NCI-H1694 (cell line): ENCODE measurements at regions not wholly inside any gene's neighbourhood (a gene's known extent, or its start where the extent isn't known, plus 50 kb on each side); places are given as distances from the start of the nearest gene placed in this dataset.

Source experiments
- DNase-seq: peaks from one replicate; lab custom pipeline; 2025; lab: John Stamatoyannopoulos, UW

DNA sequence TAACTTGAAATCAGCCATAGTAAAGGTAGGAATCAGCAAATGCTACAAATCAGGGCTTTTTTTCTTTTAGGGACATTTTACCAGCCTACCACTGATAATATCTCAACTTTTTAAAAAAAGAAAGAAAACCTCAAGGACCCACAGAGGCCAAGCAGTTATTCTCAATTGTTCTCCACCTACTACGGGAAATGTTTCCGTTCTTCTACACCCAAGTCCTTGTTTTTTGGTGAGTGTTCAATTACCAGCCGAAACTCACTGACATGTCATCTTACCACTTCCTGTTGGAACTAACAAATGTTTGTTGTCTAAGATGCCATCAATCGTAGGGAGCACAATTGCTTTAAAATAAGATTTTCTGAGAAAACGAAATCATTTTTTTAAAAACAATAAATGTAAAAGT, 50.2 kb upstream of the CDK1 start:
- DNase-seq, result no peak

- DNase-seq, result no peak
Observed at GRCh38 chr10:60726257-60726656, 52.0 kb upstream of the CDK1 start.

GRCh38 chr10:60722623-60723022, 55.7 kb upstream of the CDK1 start:
- no peak for DNase-seq

GRCh38 chr10:60719721-60720120, 58.6 kb upstream of the CDK1 start:
- DNase-seq, result no peak

DNA sequence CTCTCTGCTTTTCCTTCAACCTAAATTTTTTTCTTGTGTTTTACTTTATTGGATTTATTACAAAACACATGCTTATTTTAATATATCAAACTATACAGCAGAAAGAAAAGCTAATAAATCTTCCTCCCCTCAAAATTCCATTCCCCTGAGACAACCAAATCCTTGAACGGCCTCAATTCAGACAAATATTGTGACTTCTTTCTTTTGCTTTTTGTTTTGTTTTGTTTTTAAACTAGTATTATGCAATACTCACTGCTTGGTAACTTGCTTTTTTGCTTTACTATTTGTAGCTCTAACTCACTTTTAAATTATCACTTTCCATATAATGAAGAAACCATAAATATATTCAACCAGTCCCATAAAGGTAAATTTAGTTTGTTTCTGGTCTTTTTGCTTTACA, 59.4 kb upstream of the CDK1 start:
- no peak for DNase-seq

DNA sequence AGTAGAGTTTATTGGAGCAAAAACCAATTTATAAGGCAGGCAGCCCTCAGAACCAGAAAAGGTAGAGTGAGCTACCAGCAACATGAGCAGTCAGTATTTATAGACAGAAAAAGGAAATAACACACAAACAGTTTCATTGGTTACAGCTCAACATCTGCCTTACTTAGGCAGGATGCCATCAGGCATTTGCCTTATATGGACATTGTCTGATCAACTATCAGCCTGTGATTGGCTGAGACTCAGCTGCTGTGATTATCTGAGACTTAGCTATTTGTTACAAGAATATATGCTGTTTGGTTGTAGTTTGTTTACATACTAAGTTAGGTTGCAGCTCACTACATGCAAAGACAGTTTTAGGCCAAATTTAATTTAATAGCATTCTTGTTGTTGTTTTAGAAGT, 60.4 kb upstream of the CDK1 start:
- no peak for DNase-seq

DNA sequence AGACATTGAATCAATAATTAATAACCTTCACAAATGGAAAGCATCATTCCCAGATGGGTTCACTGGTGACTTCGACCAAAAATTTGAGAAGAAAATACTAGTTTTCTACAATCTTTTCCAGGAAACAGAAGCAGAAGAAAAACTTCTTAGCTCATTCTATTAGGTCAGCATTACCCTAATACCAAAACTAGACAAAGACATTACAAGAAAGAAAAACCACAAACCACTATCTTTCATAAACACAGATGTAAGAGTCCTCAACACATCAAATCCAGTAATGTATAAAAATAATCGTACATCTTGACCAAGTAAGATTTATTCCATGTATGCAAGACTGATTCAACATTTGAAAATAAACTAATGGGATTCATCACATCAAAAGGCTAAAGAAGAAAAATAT, 64.0 kb upstream of the CDK1 start:
- DNase-seq, result no peak

- DNase-seq, result no peak
Observed at GRCh38 chr10:60711496-60711895, 66.8 kb upstream of the CDK1 start.

- no peak for DNase-seq
Observed at GRCh38 chr10:60710041-60710440, 68.2 kb upstream of the CDK1 start.

- no peak for DNase-seq
Observed at GRCh38 chr10:60708666-60709065, 69.6 kb upstream of the CDK1 start.

GRCh38 chr10:60707841-60708240, 70.4 kb upstream of the CDK1 start:
- DNase-seq, result no peak

DNA sequence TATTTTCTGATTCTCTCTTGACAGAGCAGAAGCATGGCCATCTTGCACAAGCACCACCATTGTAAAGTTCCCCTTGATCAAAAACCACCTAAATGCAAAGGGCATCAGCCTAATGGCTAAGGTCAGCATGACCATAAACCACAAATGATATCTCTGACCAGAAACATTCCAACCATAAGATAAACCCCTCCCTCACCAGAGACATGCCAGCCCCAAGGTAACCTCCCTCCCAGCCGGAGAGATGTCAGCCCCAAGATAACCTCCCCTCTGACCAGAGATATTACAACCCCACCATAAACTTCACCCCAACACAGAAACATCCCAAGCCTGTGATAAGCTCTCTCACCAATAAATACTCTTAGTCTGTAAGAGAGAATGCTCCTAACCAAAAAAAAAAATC, 72.1 kb upstream of the CDK1 start:
- no peak for DNase-seq

GRCh38 chr10:60705376-60705775, 72.9 kb upstream of the CDK1 start:
- no peak for DNase-seq

GRCh38 chr10:60704471-60704870, 73.8 kb upstream of the CDK1 start:
- no peak for DNase-seq

- no peak for DNase-seq
Observed at GRCh38 chr10:60703266-60704041, 74.8 kb upstream of the CDK1 start.

GRCh38 chr10:60687679-60688078, 90.6 kb upstream of the CDK1 start:
- no peak for DNase-seq

- no peak for DNase-seq
Observed at GRCh38 chr10:60684091-60684490, 94.2 kb upstream of the CDK1 start.

DNA sequence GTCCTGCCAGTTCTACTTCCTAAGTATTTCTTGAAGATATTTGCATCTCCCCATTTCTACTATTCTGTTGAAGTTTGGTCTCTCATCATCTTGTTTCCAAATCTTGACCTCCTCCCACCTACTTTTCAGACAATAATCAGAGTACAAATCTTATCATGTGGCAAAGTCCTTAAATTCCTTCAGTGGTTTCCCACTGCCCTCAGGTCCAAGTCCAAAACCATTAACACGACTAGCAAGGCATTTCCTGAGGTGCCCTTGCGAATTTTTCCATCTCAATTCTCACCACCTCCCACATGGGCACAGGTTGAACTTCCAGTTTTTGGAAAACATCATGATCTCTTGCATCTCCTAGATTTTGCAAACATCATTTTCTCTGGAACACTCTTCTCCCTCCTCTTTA, 97.2 kb upstream of the CDK1 start:
- no peak for DNase-seq

- no peak for DNase-seq
Observed at GRCh38 chr10:60679388-60679990, 98.8 kb upstream of the CDK1 start.

DNA sequence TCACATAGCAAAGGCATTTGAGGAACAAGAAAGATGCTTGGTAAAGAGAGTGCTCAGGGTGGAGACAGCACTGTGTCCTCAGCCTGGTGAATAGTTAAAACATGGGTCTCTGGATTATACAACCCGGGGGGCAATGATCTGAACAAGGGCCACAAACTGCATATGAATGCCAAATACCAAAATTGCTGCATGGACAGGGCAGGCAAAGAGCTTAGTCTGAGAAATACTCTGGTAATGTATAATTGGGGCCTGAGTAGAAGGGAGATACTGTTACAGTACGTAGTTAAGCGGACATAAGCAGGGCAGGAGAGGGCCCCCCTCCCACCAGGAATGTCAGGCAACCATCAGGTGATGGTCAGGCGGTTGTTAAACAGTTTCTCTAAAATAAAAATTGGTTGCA, 99.3 kb upstream of the CDK1 start:
- DNase-seq, result no peak

- DNase-seq, result no peak
Observed at GRCh38 chr10:60677531-60678129, 100.6 kb upstream of the CDK1 start.

GRCh38 chr10:60675236-60675635, 103.0 kb upstream of the CDK1 start:
- no peak for DNase-seq

DNA sequence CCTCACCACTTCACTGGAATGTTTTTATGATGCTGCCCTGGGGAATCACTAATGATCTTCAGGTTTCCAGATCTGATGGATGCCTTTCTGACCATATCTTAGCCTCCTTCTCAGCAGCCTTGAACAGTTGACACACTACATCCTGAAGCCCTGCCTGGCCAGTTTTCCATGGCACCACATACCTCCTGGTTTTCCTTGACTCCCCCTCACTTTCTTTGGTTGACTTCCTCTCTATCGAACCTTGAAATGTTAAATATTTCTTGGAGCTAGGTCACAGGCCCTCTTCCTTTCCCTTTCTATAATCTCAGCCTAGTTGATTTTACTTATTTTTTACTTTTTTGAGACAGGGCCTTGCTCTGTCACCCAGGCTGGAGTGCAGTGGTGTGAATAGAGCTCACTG, 108.8 kb upstream of the CDK1 start:
- DNase-seq, result no peak

DNA sequence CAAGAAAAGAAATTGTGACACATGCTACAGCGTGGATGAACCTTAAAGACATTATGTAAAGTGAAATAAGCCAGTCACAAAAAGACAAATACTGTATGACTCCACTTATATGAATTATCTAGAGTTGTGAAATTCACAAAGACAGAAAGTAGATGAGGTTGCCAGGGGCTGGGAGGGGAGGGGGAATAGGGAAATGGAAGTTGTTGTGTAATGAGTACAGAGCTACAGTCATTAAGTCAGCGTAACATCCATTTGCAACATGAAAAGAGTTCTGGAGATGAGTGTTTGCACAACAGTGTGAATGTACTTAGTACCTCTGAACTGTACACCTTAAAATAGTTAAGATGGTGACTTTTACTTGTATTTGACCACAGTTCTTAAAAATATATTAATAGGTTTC, 112.1 kb upstream of the CDK1 start:
- no peak for DNase-seq
